ENCODE measurements at regions not wholly inside any gene's neighbourhood (a gene's known extent, or its start where the extent isn't known, plus 50 kb on each side); places are given as distances from the start of the nearest gene placed in this dataset.

DNA sequence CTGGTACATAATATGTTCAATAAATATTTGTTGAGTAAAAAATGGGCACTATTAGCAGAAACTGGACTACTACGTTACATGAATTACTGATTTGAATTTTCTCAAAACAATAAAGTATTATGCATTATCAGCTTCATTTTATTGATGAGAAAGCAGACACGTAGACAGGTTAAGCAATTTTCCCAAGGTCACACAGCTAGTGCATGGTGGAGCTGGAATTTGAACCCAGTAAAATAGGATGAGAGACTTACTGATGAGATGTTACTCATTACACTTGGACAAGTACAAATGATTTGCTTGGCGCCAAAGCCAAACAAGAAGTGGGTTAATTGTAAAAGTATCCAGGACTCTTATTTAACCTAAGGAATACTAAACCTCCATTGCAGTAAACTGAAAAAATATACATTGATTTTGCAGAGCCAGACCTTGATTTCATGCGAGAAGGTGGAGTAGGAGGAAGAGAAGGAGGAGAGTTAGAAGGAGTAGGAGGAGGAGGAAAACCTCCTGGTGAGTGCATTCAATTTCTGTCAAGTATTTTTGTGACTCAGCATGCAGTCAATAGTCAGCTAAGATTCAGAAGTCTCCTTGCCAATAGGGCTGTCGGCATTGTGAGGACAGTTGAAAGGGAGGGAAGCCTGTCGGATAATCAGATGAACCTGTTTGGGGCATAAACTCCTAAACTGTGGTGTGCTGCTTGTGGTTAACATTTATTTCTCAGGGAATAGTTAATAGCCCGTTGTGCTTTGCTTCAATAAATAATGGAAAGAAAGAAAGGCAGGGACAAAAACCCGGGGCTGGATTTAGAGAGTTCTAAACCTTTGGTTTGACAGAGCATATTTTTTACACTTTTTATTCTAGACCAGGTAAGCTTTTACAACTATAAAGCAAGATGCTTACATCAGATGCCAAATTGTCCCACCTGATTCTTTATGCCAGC is 77.0 kb upstream of the TACR1 start:
- DNase-seq: no peak

- no peak for DNase-seq
These were observed 75.6 kb upstream of the TACR1 start for GRCh38 chr2:75274936-75275335.

- DNase-seq: no peak
These were observed 68.8 kb upstream of the TACR1 start for GRCh38 chr2:75268112-75268511.

DNA sequence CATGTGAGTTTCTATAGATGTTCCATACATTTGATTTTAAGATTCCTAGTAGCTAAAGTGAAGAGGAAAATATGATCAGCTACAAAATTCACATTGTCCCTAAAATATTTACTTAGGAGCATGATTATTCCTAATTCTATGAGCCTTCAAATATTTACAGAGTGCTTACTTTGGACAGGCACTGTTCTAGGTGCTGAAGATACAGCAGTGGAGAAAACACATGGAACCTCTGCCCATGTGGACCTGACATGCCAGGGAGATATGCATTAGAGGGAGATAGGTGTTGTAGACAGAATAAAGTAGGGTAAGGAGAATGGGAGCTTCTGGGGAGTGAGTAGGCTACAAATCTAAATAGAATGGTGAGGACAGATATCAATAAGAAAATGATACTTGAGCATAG is 62.6 kb upstream of the TACR1 start:
- DNase-seq: no peak

DNA sequence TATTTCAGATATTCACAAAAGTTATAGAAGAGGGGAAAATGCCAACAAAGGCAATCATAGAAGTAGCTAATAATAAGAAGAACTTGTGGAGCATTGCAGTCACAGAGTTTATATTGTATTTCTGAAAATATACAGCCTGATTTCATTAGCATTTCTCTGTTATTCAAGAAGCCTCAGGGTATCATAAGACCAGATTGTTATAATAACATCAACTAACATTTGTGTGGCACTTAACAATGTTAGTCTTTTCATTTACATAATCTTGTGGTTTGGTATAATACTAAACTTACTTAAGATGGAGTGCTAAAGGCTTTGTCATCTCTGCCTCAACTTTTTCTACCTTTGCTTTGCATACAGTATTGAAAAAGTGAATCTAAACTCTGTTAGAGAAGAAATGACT is 61.6 kb upstream of the TACR1 start:
- DNase-seq: no peak

DNA sequence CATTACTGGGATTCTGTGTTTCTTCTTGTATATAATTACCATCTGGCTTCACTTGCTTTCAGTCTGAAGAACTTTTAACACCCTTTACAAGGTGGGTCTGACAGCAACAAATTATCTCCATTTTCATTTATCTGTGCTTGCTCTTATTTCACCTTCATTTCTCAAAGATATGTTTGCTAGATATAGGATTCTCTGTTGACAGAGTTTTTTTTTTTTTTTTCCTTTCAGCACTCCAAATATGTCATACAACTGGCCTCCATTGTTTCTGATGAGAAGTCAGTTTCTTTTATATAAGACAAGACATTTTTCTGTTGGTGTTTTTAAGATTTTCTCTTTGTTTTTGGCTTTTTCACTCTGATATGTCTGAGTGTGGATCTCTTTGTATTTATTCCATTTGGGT is 59.3 kb upstream of the TACR1 start:
- DNase-seq: no peak

- no peak for DNase-seq
These were observed 57.2 kb upstream of the TACR1 start for GRCh38 chr2:75256485-75256884.

DNA sequence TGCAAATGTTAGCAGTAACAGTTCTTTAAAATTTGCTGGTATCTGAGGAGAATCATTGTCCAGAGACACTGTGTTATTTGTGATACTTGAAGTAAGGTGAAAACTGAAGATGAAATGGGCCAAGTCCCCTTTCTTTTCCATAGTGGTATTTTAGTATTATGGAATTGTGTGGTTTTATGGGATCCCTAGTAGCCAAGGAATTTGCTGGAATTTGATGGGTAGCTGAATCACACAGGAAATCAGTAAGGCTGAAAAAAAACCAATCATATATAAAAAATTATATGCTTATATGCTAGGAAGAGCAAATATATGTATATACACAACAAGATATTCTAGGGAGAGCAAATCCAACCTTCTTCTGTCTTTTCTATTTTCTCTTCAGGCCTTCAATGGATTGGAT is 54.2 kb upstream of the TACR1 start:
- DNase-seq: no peak

DNA sequence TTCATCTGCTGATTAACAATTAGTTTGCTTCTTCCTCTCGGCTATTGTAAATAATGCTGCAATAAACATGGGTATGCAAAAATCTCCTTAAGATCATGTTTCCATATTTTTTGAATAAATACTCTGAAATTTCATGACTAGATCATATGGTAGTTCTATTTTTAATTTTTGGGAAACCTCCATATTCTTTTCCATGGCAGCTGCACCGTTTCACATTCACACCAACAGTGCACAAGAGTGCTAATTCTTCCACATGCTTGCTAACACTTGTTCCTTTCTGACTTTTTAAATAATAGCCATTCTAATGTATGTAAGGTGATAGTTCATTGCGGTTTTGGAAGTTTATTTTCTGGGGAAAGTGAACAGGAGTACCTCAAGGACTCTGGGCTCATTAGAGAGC is 52.6 kb upstream of the TACR1 start:
- DNase-seq: no peak
